ENCODE measurements at regions not wholly inside any gene's neighbourhood (a gene's known extent, or its start where the extent isn't known, plus 50 kb on each side); places are given as distances from the start of the nearest gene placed in this dataset.
A peak's percentile ranks its signal among the peaks of the same experiment; 100 is the strongest.

GRCh38 chr13:42658019-42658418 lies 84.1 kb downstream of the TNFSF11 start:
- no peak for DNase-seq

GRCh38 chr13:42660333-42660965 lies 86.5 kb downstream of the TNFSF11 start:
- DNase-seq, result no peak

DNA sequence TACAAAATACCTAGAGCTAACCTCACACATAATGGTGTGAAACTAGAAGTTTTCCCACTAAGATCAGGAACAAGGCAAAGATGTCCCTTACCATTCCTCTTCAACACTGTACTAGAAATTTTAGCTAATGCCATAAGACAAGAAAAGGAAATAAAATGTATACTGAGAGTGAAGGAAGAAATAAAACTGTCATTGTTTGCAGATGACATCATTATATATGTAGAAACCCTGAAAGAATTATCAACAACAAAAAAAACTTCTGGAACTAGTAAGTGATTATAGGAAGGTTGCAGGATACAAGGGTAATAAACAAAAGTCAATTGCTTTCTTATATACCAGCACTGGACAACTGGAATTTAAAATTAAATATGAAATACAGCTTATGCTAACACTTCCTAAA lies 93.7 kb downstream of the TNFSF11 start:
- DNase-seq, result no peak

GRCh38 chr13:42671502-42671901 lies 97.5 kb downstream of the TNFSF11 start:
- no peak for DNase-seq

DNA sequence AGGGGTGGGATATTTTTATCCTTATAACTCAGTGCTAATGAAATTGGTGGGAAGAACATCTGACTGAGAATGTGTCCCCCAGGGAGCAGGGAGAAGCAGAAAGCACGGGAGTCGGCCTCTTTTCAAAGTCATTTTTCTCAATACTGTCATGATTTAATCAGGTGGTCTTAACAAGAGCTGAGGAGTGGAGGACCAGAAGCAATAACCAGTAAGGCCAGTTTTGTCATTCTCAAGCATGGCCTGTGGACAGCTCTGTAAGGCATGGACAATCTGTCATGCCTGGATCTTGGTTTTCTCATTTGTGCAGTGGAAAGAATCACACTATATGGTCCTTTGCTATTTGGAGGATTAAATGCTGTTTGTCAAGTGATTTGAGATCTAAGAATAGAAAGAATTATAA lies 99.7 kb downstream of the TNFSF11 start:
- DNase-seq, result no peak

- no peak for DNase-seq
Measured at GRCh38 chr13:42680748-42681147, 100.6 kb upstream of the FAM216B start.

- DNase-seq, result no peak
Measured at GRCh38 chr13:42681326-42682100, 99.9 kb upstream of the FAM216B start.

GRCh38 chr13:42684226-42684625 lies 97.2 kb upstream of the FAM216B start:
- DNase-seq, result no peak

GRCh38 chr13:42685751-42686150 lies 95.6 kb upstream of the FAM216B start:
- DNase-seq, result no peak

GRCh38 chr13:42686165-42686564 lies 95.2 kb upstream of the FAM216B start:
- DNase-seq, result no peak

- DNase-seq, result no peak
Measured at GRCh38 chr13:42688821-42689220, 92.6 kb upstream of the FAM216B start.

DNA sequence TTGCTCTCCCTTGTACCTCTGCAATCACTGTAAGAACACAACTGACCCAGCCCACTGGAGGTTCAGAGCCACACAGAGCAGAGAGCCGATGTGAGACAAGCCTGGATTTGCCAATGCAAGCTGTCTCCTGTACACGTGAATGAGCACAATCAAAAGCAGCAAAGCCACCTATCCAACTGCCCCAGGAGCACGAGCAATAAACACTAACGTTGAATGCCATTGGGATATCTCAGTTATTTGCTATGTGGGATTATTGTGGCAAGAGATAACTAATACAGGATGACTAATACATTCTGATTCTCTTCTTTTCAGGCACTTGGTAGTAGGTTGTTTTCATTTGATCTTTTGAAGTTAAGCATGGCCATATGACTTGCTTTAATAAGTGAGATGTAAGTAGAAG lies 85.2 kb upstream of the FAM216B start:
- DNase-seq, result no peak

GRCh38 chr13:42699912-42700311 lies 81.5 kb upstream of the FAM216B start:
- no peak for DNase-seq

GRCh38 chr13:42702716-42703115 lies 78.7 kb upstream of the FAM216B start:
- no peak for DNase-seq

DNA sequence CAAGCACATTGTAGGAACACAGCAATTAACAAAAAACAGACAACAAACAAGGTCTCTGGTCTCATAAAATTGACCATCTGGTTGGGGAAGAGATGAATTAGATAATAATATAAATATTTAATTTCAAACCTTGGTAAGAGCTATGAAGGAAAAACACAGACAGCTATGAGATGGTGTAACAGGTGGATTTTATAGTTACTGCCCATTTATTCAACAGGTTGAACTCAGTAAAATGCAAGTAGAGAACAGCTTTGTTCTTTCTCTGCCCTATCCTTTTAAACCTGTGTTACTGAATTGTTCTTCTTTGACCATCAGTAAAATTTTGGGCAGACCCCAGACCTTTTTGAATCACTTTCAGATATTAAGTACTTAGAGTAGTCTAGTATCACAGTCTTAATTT lies 77.6 kb upstream of the FAM216B start:
- no peak for DNase-seq

GRCh38 chr13:42706286-42706685 lies 75.1 kb upstream of the FAM216B start:
- DNase-seq, result no peak

GRCh38 chr13:42707048-42707447 lies 74.3 kb upstream of the FAM216B start:
- no peak for DNase-seq

- DNase-seq, result no peak
Measured at GRCh38 chr13:42707586-42707985, 73.8 kb upstream of the FAM216B start.

DNA sequence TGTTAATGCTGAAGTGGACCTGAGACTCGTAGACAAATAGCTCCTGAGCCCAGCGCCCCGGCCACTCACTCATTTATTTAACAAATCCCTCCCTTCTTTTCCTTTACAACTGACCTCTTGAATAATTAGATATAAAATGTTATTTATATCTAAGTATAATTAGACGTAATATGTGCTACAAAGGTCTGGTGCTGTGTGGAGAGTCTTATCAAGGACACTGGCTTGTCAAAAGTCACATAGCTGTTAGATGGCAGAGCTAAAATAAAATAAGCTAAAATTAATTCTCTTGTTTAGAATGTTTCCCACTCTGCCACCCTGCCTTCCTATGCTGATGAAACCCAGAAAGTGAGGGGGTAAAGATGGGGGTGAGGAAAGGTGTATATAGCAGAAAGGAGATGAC lies 73.0 kb upstream of the FAM216B start:
- no peak for DNase-seq

- DNase-seq, result no peak
Measured at GRCh38 chr13:42709276-42709675, 72.1 kb upstream of the FAM216B start.

DNA sequence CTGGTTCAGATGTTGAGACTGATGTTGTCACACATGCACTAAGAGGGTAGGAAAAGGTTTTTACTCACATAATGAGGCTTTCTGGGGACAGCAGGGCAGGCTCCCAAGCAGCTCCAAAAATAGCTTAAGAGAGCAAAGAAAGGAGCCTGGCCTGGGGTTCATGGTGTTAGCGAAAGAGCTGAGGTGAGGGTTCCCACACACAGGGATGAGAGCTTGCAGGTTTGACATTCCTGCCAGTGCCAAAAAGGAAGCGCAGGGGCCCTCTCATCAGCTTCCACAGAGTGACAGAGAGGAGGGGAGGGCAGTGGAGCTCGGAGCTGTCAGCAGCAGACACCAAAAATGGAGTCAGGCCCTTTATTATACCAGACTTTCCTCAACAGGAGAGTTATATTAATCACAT lies 65.5 kb upstream of the FAM216B start:
- no peak for DNase-seq

DNA sequence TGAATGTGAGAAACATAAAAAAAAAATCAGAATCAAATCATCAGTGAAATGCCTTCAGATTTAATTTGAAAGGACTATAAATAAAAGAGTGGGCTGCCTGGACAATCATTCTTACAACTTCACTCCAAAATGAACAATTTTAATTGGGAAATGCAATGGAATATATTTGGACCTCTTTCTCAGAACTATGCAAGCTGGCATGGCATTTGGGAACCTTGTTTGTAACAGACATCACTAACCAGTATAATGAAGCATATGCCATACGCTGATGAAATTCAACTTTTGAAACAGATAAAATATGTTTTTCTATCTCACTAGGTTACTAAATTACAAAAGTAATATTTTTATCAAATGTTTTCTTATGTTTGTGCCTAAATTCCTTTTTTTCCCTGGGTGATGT lies 64.2 kb upstream of the FAM216B start:
- DNase-seq, result no peak

GRCh38 chr13:42720113-42720857 lies 61.1 kb upstream of the FAM216B start:
- peak in 1 of 2 donors; percentile 1 for DNase-seq

DNA sequence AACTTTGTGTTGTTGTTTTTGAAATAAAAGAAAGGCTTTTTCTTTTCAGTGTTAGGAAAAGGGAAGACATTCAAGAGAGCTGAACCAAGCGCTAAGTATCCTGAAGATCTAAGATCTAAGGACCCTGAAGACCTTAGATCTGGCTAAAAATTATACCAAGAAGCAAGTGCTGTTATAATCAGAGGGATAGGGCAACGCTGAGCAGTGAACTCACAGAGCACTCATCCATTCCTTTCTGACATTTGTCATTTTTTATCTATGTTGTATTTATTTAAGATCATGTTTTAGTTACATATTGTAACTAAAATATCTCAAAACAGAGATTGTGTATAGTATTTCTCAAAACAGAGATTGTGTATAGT lies 60.5 kb upstream of the FAM216B start:
- DNase-seq, result no peak
